GM21360 (cell line): ENCODE measurements at regions not wholly inside any gene's neighbourhood (a gene's known extent, or its start where the extent isn't known, plus 50 kb on each side); places are given as distances from the start of the nearest gene placed in this dataset.

Source experiments
- ATAC-seq: cut with Tn5 transposase; IDR thresholded peaks from one replicate; pipeline ENCODE4 v1.9.1; 2021; ENCODE audit warnings: mild to moderate bottlenecking, moderate library complexity; ENCODE audit not compliant: unreplicated experiment

- ATAC-seq = no peak
Observed at GRCh38 chr9:20291201-20291600, 331.1 kb downstream of the MLLT3 start.

- ATAC-seq = no peak
Observed at GRCh38 chr9:20290257-20290656, 332.0 kb downstream of the MLLT3 start.

- ATAC-seq = no peak
Observed at GRCh38 chr9:20289423-20290010, 332.8 kb downstream of the MLLT3 start.

GRCh38 chr9:20286969-20287368, 335.3 kb downstream of the MLLT3 start:
- no peak for ATAC-seq

- no peak for ATAC-seq
Observed at GRCh38 chr9:20286154-20286700, 336.1 kb downstream of the MLLT3 start.

GRCh38 chr9:20284601-20285289, 337.6 kb downstream of the MLLT3 start:
- no peak for ATAC-seq

GRCh38 chr9:20280330-20280729, 342.0 kb downstream of the MLLT3 start:
- ATAC-seq = no peak

GRCh38 chr9:20276762-20277161, 345.5 kb downstream of the MLLT3 start:
- no peak for ATAC-seq

- ATAC-seq = no peak
Observed at GRCh38 chr9:20271723-20272122, 350.6 kb downstream of the MLLT3 start.

- ATAC-seq = no peak
Observed at GRCh38 chr9:20271096-20271495, 351.2 kb downstream of the MLLT3 start.

GRCh38 chr9:20270161-20270560, 352.1 kb downstream of the MLLT3 start:
- no peak for ATAC-seq

- ATAC-seq = no peak
Observed at GRCh38 chr9:20269620-20270019, 352.7 kb downstream of the MLLT3 start.

- no peak for ATAC-seq
Observed at GRCh38 chr9:20264896-20265295, 357.4 kb downstream of the MLLT3 start.

GRCh38 chr9:20262611-20263010, 359.7 kb downstream of the MLLT3 start:
- no peak for ATAC-seq

- ATAC-seq = no peak
Observed at GRCh38 chr9:20256284-20256948, 365.9 kb downstream of the MLLT3 start.

GRCh38 chr9:20255052-20255451, 367.2 kb downstream of the MLLT3 start:
- no peak for ATAC-seq

- no peak for ATAC-seq
Observed at GRCh38 chr9:20253635-20254034, 368.7 kb downstream of the MLLT3 start.

GRCh38 chr9:20252778-20253177, 369.5 kb downstream of the MLLT3 start:
- ATAC-seq = no peak

- no peak for ATAC-seq
Observed at GRCh38 chr9:20250791-20251190, 371.5 kb downstream of the MLLT3 start.

- no peak for ATAC-seq
Observed at GRCh38 chr9:20244271-20244670, 378.0 kb downstream of the MLLT3 start.

GRCh38 chr9:20243841-20244240, 378.5 kb downstream of the MLLT3 start:
- ATAC-seq = no peak
